ENCODE measurements at regions not wholly inside any gene's neighbourhood (a gene's known extent, or its start where the extent isn't known, plus 50 kb on each side); places are given as distances from the start of the nearest gene placed in this dataset.

- TF ChIP-seq POLR2AphosphoS5 (IDR thresholded peaks at IDR 0.05) (no peak), CTCF (IDR thresholded peaks at IDR 0.05 in 8 of 11, conservative IDR thresholded peaks at IDR 0.05 in 3 of 11) (no peak), POLR2A (IDR thresholded peaks at IDR 0.05) (no peak)
These were observed 309.8 kb upstream of the TMEM132C start for GRCh38 chr12:127957001-127957660.
